ACC112 (cell line): ENCODE measurements at regions not wholly inside any gene's neighbourhood (a gene's known extent, or its start where the extent isn't known, plus 50 kb on each side); places are given as distances from the start of the nearest gene placed in this dataset.

ENCODE experiments used
- H2AFZ ChIP-seq: fragments of 200-600 bp; sonication (generic); one replicate; pipeline ENCODE4 v1.6.0; 2017; ENCODE audit warnings: antibody characterized with exemption, low read length; ENCODE audit not compliant: unreplicated experiment
- H3K27ac ChIP-seq: fragments of 200-600 bp; sonication (generic); 2 replicates; pipeline ENCODE4 v1.5.1; 2014; ENCODE audit warnings: low read depth, mild to moderate bottlenecking, antibody characterized with exemption, low read length, moderate library complexity
- H3K27me3 ChIP-seq: fragments of 200-600 bp; sonication (generic); 2 replicates; pipeline ENCODE4 v1.6.1; 2014; ENCODE audit warnings: mild to moderate bottlenecking, antibody characterized with exemption, low read length, moderate library complexity, mixed read lengths; ENCODE audit not compliant: insufficient read depth
- H3K36me3 ChIP-seq: fragments of 200-600 bp; sonication (generic); 2 replicates; pipeline ENCODE4 v1.6.1; 2016; ENCODE audit warnings: mild to moderate bottlenecking, antibody characterized with exemption, low read length, moderate library complexity, mixed read lengths; ENCODE audit not compliant: insufficient read depth
- H3K4me1 ChIP-seq: fragments of 200-600 bp; sonication (generic); one replicate; pipeline ENCODE4 v1.6.1; 2016; ENCODE audit warnings: low read length, mixed read lengths; ENCODE audit not compliant: insufficient read depth, unreplicated experiment, control insufficient read depth
- H3K4me3 ChIP-seq: fragments of 200-600 bp; sonication (generic); 2 replicates; pipeline ENCODE4 v1.5.1; 2014; ENCODE audit warnings: mild to moderate bottlenecking, low read depth, low read length
- H3K79me2 ChIP-seq: fragments of 200-600 bp; sonication (generic); one replicate; pipeline ENCODE4 v1.6.0; 2016; ENCODE audit warnings: low read length; ENCODE audit not compliant: control insufficient read depth, unreplicated experiment, insufficient read depth

- peaks cover 3% of the 10 kb centered on the region; the same call in 1 of the 2 replicates for H3K27me3 ChIP-seq
- no peak overlapping the region for H3K4me3 ChIP-seq
- H3K4me1 ChIP-seq, result no peaks in the 10 kb centered on the region
- no peak overlapping the region for H2AFZ ChIP-seq
- H3K79me2 ChIP-seq, result no peaks in the 10 kb centered on the region
- H3K36me3 ChIP-seq, result no peaks in the 10 kb centered on the region
- no peak overlapping the region for H3K27ac ChIP-seq
These were observed 206.3 kb downstream of the SNX19 start for GRCh38 chr11:130710021-130710420.

DNA sequence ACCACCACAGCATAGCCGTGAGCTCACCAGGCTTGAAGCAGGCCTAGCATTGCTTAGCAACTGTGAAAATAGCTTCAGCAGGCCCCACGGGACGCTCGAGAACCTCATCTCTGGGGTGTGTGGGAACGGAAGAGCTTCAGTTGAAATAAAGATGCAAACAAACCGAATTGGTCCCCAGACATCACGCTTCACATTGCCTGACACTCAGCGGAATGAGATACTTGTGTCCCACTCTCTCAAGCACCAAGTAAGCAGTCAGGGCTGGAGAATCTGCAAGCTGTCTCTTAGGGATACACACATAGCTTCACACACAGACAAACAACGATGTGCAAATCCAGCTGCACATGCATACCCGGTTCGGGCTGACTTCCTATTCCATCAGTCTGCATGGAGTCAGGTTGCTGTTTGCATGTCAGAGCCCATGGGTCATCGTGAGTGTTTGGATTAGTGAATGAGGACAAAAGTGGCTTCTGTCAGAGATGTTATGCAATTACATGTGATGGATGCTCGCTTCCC lies 205.7 kb downstream of the SNX19 start:
- Histone ChIP-seq H3K27me3 (peaks cover 8% of the 10 kb centered on the region; the same call in 1 of the 2 replicates), H3K4me3 (no peak overlapping the region), H2AFZ (no peak overlapping the region), H3K27ac (no peak overlapping the region), H3K4me1 (no peaks in the 10 kb centered on the region), H3K79me2 (no peaks in the 10 kb centered on the region), H3K36me3 (no peaks in the 10 kb centered on the region)

DNA sequence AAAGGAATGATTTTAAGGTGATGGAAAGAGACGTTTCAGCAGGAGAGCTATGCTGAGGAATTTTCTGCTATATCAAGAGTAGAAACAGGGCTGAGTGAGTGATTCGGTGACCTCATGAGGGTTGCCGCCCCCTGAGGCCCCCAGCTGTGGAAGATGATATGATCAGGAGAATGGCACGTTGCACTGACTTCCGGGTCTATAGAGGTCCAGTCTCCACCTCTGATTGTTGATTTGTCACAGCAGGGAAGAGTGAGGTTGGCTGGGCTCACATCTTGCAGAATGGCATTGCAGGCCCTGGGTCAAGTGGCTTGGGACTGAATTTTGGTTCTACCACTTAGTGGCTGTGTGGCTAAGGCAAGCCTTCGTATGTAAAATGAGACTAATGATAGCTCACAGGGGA lies 205.1 kb downstream of the SNX19 start:
- Histone ChIP-seq H3K4me3 (no peak overlapping the region), H3K79me2 (no peaks in the 10 kb centered on the region), H3K27me3 (peaks cover 8% of the 10 kb centered on the region; the same call in 1 of the 2 replicates), H3K27ac (no peak overlapping the region), H2AFZ (no peak overlapping the region), H3K36me3 (no peaks in the 10 kb centered on the region), H3K4me1 (no peaks in the 10 kb centered on the region)

DNA sequence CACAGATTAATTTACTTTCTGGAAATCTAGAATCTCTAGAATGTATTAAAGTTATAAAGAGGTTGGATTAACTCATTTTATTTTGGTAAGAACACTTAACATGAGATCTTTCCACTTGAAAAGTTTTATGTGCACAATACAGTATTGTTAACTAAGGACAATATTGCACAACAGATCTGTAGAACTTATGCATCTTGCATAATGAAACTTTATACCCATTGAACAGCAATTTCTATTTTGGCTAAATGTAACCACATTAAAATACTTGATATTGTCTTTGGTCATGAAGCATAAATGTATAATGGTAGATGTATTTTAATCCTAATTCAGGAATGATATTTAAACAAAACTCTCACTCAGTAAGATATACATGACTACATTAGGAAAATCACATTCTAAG lies 203.8 kb downstream of the SNX19 start:
- Histone ChIP-seq H3K36me3 (no peaks in the 10 kb centered on the region), H3K4me1 (no peaks in the 10 kb centered on the region), H3K27ac (no peak overlapping the region), H3K4me3 (no peak overlapping the region), H3K27me3 (peaks cover 12% of the 10 kb centered on the region; the same call in 1 of the 2 replicates), H3K79me2 (no peaks in the 10 kb centered on the region), H2AFZ (no peak overlapping the region)

DNA sequence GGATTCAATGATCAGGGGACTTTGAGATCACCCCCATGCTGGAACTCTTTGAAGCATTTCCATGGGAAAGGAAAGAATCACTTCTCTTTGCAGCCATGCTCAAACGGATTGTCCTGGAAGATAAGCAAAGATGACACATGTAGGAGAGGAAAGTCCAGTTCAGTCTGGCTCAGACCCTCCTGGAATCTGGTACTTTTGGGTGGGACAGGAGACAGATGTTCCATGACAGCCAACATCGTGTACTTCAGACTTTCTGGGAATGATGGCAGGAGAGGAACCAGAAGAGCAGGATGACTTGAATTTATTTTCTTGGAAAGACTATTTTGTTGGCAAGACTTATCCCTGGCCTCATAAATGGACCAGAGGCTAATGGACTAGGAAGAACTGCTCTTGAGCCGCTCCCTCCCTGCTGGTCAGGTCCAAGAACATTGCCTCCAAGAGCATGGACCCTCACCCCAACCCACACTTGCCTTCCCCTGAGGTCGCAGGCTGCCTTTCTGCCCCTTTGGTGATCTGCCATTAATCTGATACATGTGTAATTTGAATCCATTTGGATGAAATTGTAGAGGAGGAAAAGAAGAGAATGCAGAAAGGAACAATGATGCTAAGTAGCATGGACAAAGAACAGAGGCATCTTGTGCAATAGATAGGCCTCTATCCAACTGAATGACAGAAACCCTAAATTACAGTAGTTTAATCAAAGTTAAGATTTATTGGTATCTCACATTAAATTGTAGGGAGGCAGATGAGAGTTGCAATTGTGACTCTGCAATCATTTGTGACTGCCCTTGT lies 201.0 kb downstream of the SNX19 start:
- Histone ChIP-seq H3K4me3 (no peak overlapping the region), H3K27me3 (peaks cover 16% of the 10 kb centered on the region; the same call in 1 of the 2 replicates), H3K27ac (no peak overlapping the region), H3K79me2 (no peaks in the 10 kb centered on the region), H3K4me1 (peaks cover 3% of the 10 kb centered on the region), H3K36me3 (no peaks in the 10 kb centered on the region), H2AFZ (no peak overlapping the region)

DNA sequence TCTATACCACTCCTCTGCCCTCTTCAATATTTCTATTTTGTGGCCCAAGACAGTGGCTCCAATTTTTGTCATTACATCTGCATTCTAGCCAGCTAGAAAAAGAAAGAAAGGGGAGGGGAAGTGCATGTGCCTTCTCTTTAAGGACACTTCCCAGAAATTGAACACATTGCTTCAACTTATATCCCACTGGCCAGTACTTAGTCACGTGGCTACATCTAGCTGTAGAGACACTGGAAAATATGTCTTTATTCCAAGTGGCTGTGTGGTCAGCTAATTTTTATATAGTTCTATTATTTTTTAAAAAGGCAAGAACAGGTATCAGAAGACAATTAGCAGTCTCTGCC lies 200.4 kb downstream of the SNX19 start:
- Histone ChIP-seq H2AFZ (no peak overlapping the region), H3K4me3 (no peak overlapping the region), H3K79me2 (no peaks in the 10 kb centered on the region), H3K27me3 (peaks cover 16% of the 10 kb centered on the region; the same call in 1 of the 2 replicates), H3K27ac (no peak overlapping the region), H3K36me3 (no peaks in the 10 kb centered on the region), H3K4me1 (peaks cover 3% of the 10 kb centered on the region)

GRCh38 chr11:130718120-130718519 lies 198.2 kb downstream of the SNX19 start:
- Histone ChIP-seq H3K27me3 (peaks cover 16% of the 10 kb centered on the region; the same call in 1 of the 2 replicates), H3K79me2 (no peaks in the 10 kb centered on the region), H3K4me1 (peaks cover 6% of the 10 kb centered on the region), H3K36me3 (no peaks in the 10 kb centered on the region), H2AFZ (no peak overlapping the region), H3K4me3 (no peak overlapping the region), H3K27ac (no peak overlapping the region)

- H3K36me3 ChIP-seq, result no peaks in the 10 kb centered on the region
- H3K27me3 ChIP-seq, result peaks cover 16% of the 10 kb centered on the region; the same call in 1 of the 2 replicates
- peaks cover 6% of the 10 kb centered on the region for H3K4me1 ChIP-seq
- no peak overlapping the region for H2AFZ ChIP-seq
- no peak overlapping the region for H3K4me3 ChIP-seq
- no peaks in the 10 kb centered on the region for H3K79me2 ChIP-seq
- no peak overlapping the region for H3K27ac ChIP-seq
These were observed 196.9 kb downstream of the SNX19 start for GRCh38 chr11:130719220-130719915.

GRCh38 chr11:130720232-130721022 lies 195.9 kb downstream of the SNX19 start:
- no peak overlapping the region for H3K4me3 ChIP-seq
- peaks cover 6% of the 10 kb centered on the region for H3K4me1 ChIP-seq
- H3K79me2 ChIP-seq, result no peaks in the 10 kb centered on the region
- no peak overlapping the region for H2AFZ ChIP-seq
- H3K36me3 ChIP-seq, result no peaks in the 10 kb centered on the region
- peaks cover 8% of the 10 kb centered on the region; the same call in 1 of the 2 replicates for H3K27me3 ChIP-seq
- H3K27ac ChIP-seq, result no peak overlapping the region

- peaks cover 13% of the 10 kb centered on the region for H3K4me1 ChIP-seq
- no peaks in the 10 kb centered on the region for H3K36me3 ChIP-seq
- no peaks in the 10 kb centered on the region for H3K79me2 ChIP-seq
- no peak overlapping the region for H3K27ac ChIP-seq
- 0 out of 2 replicates have a peak, but pooled peaks cover 8% of the 10 kb centered on the region for H3K27me3 ChIP-seq
- H3K4me3 ChIP-seq, result no peak overlapping the region
- no peak overlapping the region for H2AFZ ChIP-seq
These were observed 195.1 kb downstream of the SNX19 start for GRCh38 chr11:130721023-130721681.
